ENCODE measurements at regions not wholly inside any gene's neighbourhood (a gene's known extent, or its start where the extent isn't known, plus 50 kb on each side); places are given as distances from the start of the nearest gene placed in this dataset.
"Not testable (repeated sequence)": the region's sequence is repeated elsewhere in the genome, so short reads cannot be mapped to it uniquely, and the experiment has no call there.

DNA sequence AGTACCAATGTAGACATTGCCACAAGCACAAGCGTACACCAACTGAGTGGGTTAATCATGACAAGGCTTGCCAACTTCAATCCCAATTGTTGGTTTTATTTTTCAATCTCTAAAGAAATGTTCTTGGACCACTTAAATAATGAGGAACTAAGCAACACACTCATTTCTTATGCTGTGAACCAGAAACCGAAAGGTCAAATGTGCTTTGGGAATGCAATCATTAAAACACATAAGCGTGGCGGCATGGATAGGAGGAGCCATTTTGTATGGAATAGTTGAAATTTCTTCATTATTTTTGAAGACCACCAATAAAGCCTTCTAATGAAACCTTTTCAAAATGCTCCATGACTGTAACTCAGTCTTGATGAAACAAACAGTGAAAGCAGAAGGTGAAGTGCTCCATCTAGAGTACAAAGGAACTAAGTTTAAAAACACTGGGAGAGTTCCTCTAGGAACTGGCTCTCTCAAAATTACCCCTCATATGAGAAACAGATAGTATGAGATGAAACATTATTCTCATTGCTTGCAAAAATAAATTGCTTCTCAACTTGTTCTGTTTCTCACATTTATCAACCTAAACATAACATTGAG lies 113.2 kb upstream of the CHST9 start:
- DNase-seq (ENCODE audit: extremely low read depth, low read depth): no peak
- no peak overlapping the region for H3K4me3 ChIP-seq (replicated peaks; ENCODE audit: low read depth, low read length)

DNA sequence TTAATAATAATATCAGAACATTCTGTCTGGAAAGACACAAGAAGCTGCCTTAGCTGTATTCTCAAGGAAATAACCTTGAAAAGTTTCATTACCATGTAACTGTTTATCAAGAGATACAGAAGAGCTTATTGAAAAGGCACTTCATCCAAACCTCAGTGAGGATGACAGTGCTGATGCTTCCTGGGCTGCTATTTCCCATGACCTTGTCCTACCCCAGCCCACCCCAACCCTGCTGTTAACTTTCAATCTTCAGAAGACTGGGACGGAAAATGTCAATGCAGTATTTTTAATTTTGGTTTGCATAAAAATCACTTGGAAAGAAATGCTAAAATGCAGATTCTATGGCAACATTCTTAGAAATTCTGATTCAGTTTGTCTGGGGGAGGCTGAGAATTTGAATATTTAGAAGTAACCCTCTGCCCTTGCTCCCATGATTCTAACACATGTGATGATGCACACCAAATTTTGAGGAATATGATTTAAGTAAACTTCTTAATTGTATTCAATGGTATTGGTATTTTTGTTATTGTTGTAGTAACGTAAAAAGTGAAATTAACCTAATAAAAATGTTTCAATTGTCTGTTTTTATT lies 101.0 kb upstream of the CHST9 start:
- H3K4me3 ChIP-seq (replicated peaks; ENCODE audit: low read depth, low read length); DNase-seq (ENCODE audit: extremely low read depth, low read depth): not testable (repeated sequence)

More for the DNA sequence above, 113.2 kb upstream of the CHST9 start:
- TF ChIP-seq, protein P1, sequence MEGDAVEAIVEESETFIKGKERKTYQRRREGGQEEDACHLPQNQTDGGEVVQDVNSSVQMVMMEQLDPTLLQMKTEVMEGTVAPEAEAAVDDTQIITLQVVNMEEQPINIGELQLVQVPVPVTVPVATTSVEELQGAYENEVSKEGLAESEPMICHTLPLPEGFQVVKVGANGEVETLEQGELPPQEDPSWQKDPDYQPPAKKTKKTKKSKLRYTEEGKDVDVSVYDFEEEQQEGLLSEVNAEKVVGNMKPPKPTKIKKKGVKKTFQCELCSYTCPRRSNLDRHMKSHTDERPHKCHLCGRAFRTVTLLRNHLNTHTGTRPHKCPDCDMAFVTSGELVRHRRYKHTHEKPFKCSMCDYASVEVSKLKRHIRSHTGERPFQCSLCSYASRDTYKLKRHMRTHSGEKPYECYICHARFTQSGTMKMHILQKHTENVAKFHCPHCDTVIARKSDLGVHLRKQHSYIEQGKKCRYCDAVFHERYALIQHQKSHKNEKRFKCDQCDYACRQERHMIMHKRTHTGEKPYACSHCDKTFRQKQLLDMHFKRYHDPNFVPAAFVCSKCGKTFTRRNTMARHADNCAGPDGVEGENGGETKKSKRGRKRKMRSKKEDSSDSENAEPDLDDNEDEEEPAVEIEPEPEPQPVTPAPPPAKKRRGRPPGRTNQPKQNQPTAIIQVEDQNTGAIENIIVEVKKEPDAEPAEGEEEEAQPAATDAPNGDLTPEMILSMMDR (IDR thresholded peaks at IDR 0.05; ENCODE audit: low read depth, low read length, missing control alignments): no peak

- TF ChIP-seq, protein P1 (IDR thresholded peaks at IDR 0.05; ENCODE audit: low read depth, low read length, missing control alignments): no peak
- no peak overlapping the region for H3K4me3 ChIP-seq (replicated peaks; ENCODE audit: low read depth, low read length)
- no peak for DNase-seq (ENCODE audit: extremely low read depth, low read depth)
Observed at GRCh38 chr18:27278131-27278530, 93.0 kb upstream of the CHST9 start.

GRCh38 chr18:27277554-27277953 lies 92.4 kb upstream of the CHST9 start:
- no peak overlapping the region for H3K4me3 ChIP-seq (replicated peaks; ENCODE audit: low read depth, low read length)
- no peak for DNase-seq (ENCODE audit: extremely low read depth, low read depth)
- TF ChIP-seq, protein P1 (IDR thresholded peaks at IDR 0.05; ENCODE audit: low read depth, low read length, missing control alignments): no peak

DNA sequence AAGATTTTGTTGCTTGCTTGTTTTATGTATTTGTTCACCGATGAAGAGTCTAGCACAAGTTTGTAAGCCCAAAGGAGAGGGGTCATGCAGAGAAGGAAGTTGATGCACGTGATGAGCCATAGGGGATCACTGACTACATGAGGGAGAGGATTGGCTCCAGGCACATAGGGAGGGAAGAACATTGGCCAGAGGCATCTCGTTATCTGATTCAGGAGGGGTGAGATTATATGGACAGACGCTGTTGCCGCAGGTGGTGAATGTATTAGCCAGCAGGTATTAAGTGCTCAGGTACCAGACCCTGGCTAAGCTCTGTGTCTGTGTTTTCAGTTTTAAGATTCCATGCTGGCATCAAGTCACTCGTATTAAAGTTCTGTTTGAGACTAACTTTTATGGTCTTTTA lies 91.8 kb upstream of the CHST9 start:
- TF ChIP-seq, protein P1 (IDR thresholded peaks at IDR 0.05; ENCODE audit: low read depth, low read length, missing control alignments): no peak
- DNase-seq (ENCODE audit: extremely low read depth, low read depth): no peak
- no peak overlapping the region for H3K4me3 ChIP-seq (replicated peaks; ENCODE audit: low read depth, low read length)

- DNase-seq (ENCODE audit: extremely low read depth, low read depth): no peak
- H3K4me3 ChIP-seq (replicated peaks; ENCODE audit: low read depth, low read length): no peak overlapping the region
- TF ChIP-seq, protein P1 (IDR thresholded peaks at IDR 0.05; ENCODE audit: low read depth, low read length, missing control alignments): no peak
Observed at GRCh38 chr18:27276479-27276878, 91.4 kb upstream of the CHST9 start.

DNA sequence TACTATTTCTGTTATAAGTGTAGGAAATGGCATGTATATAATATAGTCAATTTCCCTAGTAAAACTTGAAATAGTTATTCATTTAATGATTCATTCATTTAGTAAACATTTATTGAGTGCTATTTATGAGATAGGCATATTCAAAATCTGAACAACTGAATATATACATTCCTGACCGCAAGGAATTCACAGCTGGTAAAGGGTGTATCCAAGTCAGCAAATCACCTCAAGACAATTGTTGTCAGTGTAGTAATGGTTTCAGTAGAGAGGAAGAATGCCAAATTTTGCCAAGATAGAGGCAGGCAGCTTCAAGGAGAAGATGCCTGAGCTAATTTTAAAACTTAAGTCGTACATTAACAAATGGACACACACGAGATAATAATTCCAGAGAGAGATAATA lies 89.8 kb upstream of the CHST9 start:
- TF ChIP-seq, protein P1 (IDR thresholded peaks at IDR 0.05; ENCODE audit: low read depth, low read length, missing control alignments): no peak
- H3K4me3 ChIP-seq (replicated peaks; ENCODE audit: low read depth, low read length): no peak overlapping the region
- DNase-seq (ENCODE audit: extremely low read depth, low read depth): no peak

All from HFF-Myc (cell line).